H9 (cell line): ENCODE measurements at regions not wholly inside any gene's neighbourhood (a gene's known extent, or its start where the extent isn't known, plus 50 kb on each side); places are given as distances from the start of the nearest gene placed in this dataset.

Experiments used
- DNase-seq: peaks from one replicate; pipeline ENCODE4 v3.0.0-alpha.2; 2017
- H2AFZ ChIP-seq: one replicate; pipeline ENCODE4 v1.6.1; 2013; ENCODE audit warnings: mild to moderate bottlenecking, low read length, control low read depth, moderate library complexity
- H2AK5ac ChIP-seq: 2 replicates; pipeline ENCODE4 v1.6.1; 2013; ENCODE audit warnings: low read length, control low read depth, mixed read lengths; ENCODE audit not compliant: insufficient read length
- H2BK120ac ChIP-seq: one replicate; pipeline ENCODE4 v1.6.1; 2013; ENCODE audit warnings: low read depth, mild to moderate bottlenecking, low read length, control low read depth, inconsistent platforms; ENCODE audit not compliant: poor library complexity, severe bottlenecking
- H2BK12ac ChIP-seq: 2 replicates; pipeline ENCODE4 v1.6.1; 2013; ENCODE audit warnings: low read length, control low read depth, mixed read lengths, low read depth; ENCODE audit not compliant: insufficient read length
- H2BK15ac ChIP-seq: 2 replicates; pipeline ENCODE4 v1.6.1; 2013; ENCODE audit warnings: low read depth, low read length, control low read depth
- H2BK20ac ChIP-seq: one replicate; pipeline ENCODE4 v1.6.1; 2013; ENCODE audit warnings: low read depth, mild to moderate bottlenecking, low read length, control low read depth, inconsistent platforms; ENCODE audit not compliant: poor library complexity, severe bottlenecking
- H2BK5ac ChIP-seq: 2 replicates; pipeline ENCODE4 v1.6.1; 2013; ENCODE audit warnings: low read length, control low read depth, mixed read lengths; ENCODE audit not compliant: insufficient read length
- H3K14ac ChIP-seq: 2 replicates; pipeline ENCODE4 v1.6.1; 2013; ENCODE audit warnings: low read length, control low read depth; ENCODE audit not compliant: insufficient read depth
- H3K18ac ChIP-seq: 2 replicates; pipeline ENCODE4 v1.6.1; 2013; ENCODE audit warnings: low read depth, mild to moderate bottlenecking, mixed read lengths, low read length, control low read depth; ENCODE audit not compliant: insufficient read length
- H3K23ac ChIP-seq: 2 replicates; pipeline ENCODE4 v1.6.1; 2013; ENCODE audit warnings: low read length, control low read depth, mixed read lengths, low read depth; ENCODE audit not compliant: insufficient read length
- H3K23me2 ChIP-seq: 2 replicates; pipeline ENCODE4 v1.6.1; 2013; ENCODE audit warnings: low read depth, mild to moderate bottlenecking, mixed read lengths, low read length, control low read depth; ENCODE audit not compliant: insufficient read length, poor library complexity, severe bottlenecking
- H3K27ac ChIP-seq: 2 replicates; pipeline ENCODE4 v1.5.1; 2013; ENCODE audit warnings: low read length, control low read depth, mixed read lengths, low read depth; ENCODE audit not compliant: insufficient read length
- H3K27me3 ChIP-seq: 2 replicates; pipeline ENCODE4 v1.6.1; 2013; ENCODE audit warnings: low read length, control low read depth, inconsistent platforms; ENCODE audit not compliant: insufficient read depth
- H3K4ac ChIP-seq: 2 replicates; pipeline ENCODE4 v1.6.1; 2013; ENCODE audit warnings: low read depth, mild to moderate bottlenecking, control low read depth, inconsistent platforms, low read length, moderate library complexity
- H3K4me1 ChIP-seq: 2 replicates; pipeline ENCODE4 v1.6.1; 2013; ENCODE audit warnings: low read length, control low read depth, inconsistent platforms; ENCODE audit not compliant: insufficient read depth
- H3K4me2 ChIP-seq: 2 replicates; pipeline ENCODE4 v1.6.1; 2013; ENCODE audit warnings: low read length, control low read depth, mixed read lengths; ENCODE audit not compliant: insufficient read length, insufficient read depth
- H3K56ac ChIP-seq: 2 replicates; pipeline ENCODE4 v1.6.1; 2013; ENCODE audit warnings: low read depth, mild to moderate bottlenecking, mixed read lengths, low read length, control low read depth; ENCODE audit not compliant: insufficient read length
- H3K79me1 ChIP-seq: 2 replicates; pipeline ENCODE4 v1.6.1; 2013; ENCODE audit warnings: low read depth, mild to moderate bottlenecking, moderate library complexity, low read length, control low read depth, inconsistent platforms; ENCODE audit not compliant: insufficient read depth, poor library complexity, severe bottlenecking
- H3K79me2 ChIP-seq: 2 replicates; pipeline ENCODE4 v1.6.1; 2013; ENCODE audit warnings: low read length, control low read depth, inconsistent platforms; ENCODE audit not compliant: insufficient read depth
- H3K9ac ChIP-seq: 2 replicates; pipeline ENCODE4 v1.6.1; 2013; ENCODE audit warnings: low read length, control low read depth, mixed read lengths; ENCODE audit not compliant: insufficient read length; ENCODE audit errors: extremely low read depth
- H3K9me3 ChIP-seq: one replicate; pipeline ENCODE4 v1.6.1; 2013; ENCODE audit warnings: low read depth, low read length, inconsistent platforms; ENCODE audit not compliant: control insufficient read depth
- H3T11ph ChIP-seq: one replicate; pipeline ENCODE4 v1.6.1; 2013; ENCODE audit warnings: mild to moderate bottlenecking, low read length, control low read depth, inconsistent platforms
- H4K20me1 ChIP-seq: one replicate; pipeline ENCODE4 v1.6.1; 2013; ENCODE audit not compliant: control insufficient read depth, insufficient read length, insufficient read depth
- H4K5ac ChIP-seq: 2 replicates; pipeline ENCODE4 v1.6.1; 2013; ENCODE audit warnings: low read depth, mild to moderate bottlenecking, mixed read lengths, low read length, control low read depth; ENCODE audit not compliant: insufficient read length
- H4K8ac ChIP-seq: replicated peaks from 2 replicates; pipeline ENCODE4 v1.6.1; 2013; ENCODE audit warnings: low read length, control low read depth, mixed read lengths, low read depth; ENCODE audit not compliant: insufficient read length
- H4K91ac ChIP-seq: 2 replicates; pipeline ENCODE4 v1.6.1; 2013; ENCODE audit warnings: low read depth, mild to moderate bottlenecking, moderate library complexity, mixed read lengths, low read length, control low read depth; ENCODE audit not compliant: insufficient read length
- H3K27ac Mint-ChIP-seq, 3 experiments: 2 replicates in 2 of 3; 3 replicates in 1 of 3; pipeline ENCODE4 v1.8.0; 2020 to 2021; ENCODE audit warnings: mixed read lengths in 3 of 3, mild to moderate bottlenecking in 1 of 3, moderate library complexity in 1 of 3
- H3K27me3 Mint-ChIP-seq: 2 replicates; pipeline ENCODE4 v1.8.0; 2021; ENCODE audit warnings: low read depth, mild to moderate bottlenecking, moderate library complexity, mixed read lengths
- H3K36me3 Mint-ChIP-seq, 3 experiments: 2 replicates in 2 of 3; 3 replicates in 1 of 3; pipeline ENCODE4 v1.8.0; 2020 to 2021; ENCODE audit warnings: low read depth in 3 of 3, mixed read lengths in 3 of 3; ENCODE audit not compliant: insufficient read depth in 1 of 3
- H3K4me1 Mint-ChIP-seq, 2 experiments: 2 replicates each; pipeline ENCODE4 v1.8.0; 2020; ENCODE audit warnings: mixed read lengths in 2 of 2
- H3K4me3 Mint-ChIP-seq, 2 experiments: 2 replicates in 1 of 2; 3 replicates in 1 of 2; pipeline ENCODE4 v1.8.0; 2020 to 2021; ENCODE audit warnings: mild to moderate bottlenecking in 2 of 2, mixed read lengths in 2 of 2, moderate library complexity in 1 of 2
- H3K9me3 Mint-ChIP-seq, 2 experiments: 2 replicates in 1 of 2; 3 replicates in 1 of 2; pipeline ENCODE4 v1.8.0; 2020; ENCODE audit warnings: mild to moderate bottlenecking in 2 of 2, mixed read lengths in 2 of 2, moderate library complexity in 1 of 2
- WGBS: extraction: QIAGEN DNeasy Blood & Tissue Kit; methylation state at CpG from one replicate; pipeline ENCODE4 v1.1.7; 2013; ENCODE audit warnings: missing lambda C conversion rate, low lambda C conversion rate, mixed read lengths; ENCODE audit not compliant: insufficient read length; ENCODE audit errors: extremely low coverage; 5-methylcytosine and 5-hydroxymethylcytosine counted together
- TF ChIP-seq, protein P1 (sequence below): fragments of 200-600 bp; sonication (generic); conservative IDR thresholded peaks from 3 replicates; pipeline ENCODE4 v1.8.0; 2021; ENCODE audit warnings: antibody characterized with exemption, mild to moderate bottlenecking

DNA sequence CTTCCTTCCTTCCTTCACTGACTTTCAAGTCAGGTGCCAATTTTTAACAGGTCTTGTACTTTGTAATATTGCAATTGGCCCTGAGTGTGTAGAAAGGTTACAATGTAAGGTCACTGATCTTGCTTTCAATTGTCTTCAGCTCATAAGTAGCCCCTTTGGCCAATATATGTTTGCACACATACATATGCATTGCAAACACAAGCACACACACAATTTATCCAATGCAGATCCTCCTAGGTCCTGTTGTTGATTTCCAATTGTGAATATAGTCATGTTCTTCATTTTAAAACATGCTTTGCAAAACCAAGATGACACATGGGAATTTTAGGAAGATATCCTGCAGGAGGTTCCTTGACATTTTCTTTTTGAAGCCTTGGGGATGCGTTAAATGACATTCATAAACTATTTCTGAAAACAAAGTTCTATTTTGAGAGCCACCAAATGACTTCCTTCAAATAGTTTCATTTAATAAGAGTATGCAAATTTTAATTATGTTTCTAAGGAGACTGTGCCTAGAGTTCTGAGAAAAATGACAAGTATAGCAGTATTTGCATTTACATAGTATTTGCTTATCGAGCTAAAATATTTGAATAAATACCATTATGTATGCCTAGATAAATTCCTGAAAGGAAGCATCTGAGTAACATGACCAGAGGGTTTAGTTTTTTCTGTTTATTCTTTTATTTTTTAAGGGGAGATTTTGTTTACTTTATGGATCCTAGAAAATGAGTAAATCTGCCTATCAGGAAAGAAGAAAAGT, 117.1 kb upstream of the TMEFF2 start:
- no CpG with 5 or more reads among the region's 2 CpGs for WGBS
- no peak overlapping the region for H3K27ac Mint-ChIP-seq
- no peaks in the 10 kb centered on the region for H3K4me1 Mint-ChIP-seq
- Histone ChIP-seq H4K8ac (no peak overlapping the region), H3K27ac (no peak overlapping the region), H2BK120ac (no peak overlapping the region), H3K23ac (no peak overlapping the region), H3K23me2 (no peaks in the 10 kb centered on the region), H4K20me1 (no peaks in the 10 kb centered on the region), H3K4ac (no peak overlapping the region), H3K4me1 (no peaks in the 10 kb centered on the region), H3T11ph (no peak overlapping the region), H3K4me2 (no peak overlapping the region), H2BK20ac (no peak overlapping the region), H3K9ac (no peak overlapping the region), H2AK5ac (no peak overlapping the region), H3K27me3 (no peaks in the 10 kb centered on the region), H3K9me3 (no peaks in the 10 kb centered on the region), H4K91ac (no peak overlapping the region), H2BK5ac (no peak overlapping the region), H3K79me1 (no peaks in the 10 kb centered on the region), H3K14ac (no peak overlapping the region), H3K56ac (no peak overlapping the region), H3K18ac (no peak overlapping the region), H2BK12ac (no peak overlapping the region), H2BK15ac (no peak overlapping the region), H2AFZ (no peak overlapping the region), H4K5ac (no peak overlapping the region), H3K79me2 (no peaks in the 10 kb centered on the region)
- H3K36me3 Mint-ChIP-seq, result no peaks in the 10 kb centered on the region
- no peak for DNase-seq
- H3K9me3 Mint-ChIP-seq, result no peaks in the 10 kb centered on the region
- TF ChIP-seq, protein P1, sequence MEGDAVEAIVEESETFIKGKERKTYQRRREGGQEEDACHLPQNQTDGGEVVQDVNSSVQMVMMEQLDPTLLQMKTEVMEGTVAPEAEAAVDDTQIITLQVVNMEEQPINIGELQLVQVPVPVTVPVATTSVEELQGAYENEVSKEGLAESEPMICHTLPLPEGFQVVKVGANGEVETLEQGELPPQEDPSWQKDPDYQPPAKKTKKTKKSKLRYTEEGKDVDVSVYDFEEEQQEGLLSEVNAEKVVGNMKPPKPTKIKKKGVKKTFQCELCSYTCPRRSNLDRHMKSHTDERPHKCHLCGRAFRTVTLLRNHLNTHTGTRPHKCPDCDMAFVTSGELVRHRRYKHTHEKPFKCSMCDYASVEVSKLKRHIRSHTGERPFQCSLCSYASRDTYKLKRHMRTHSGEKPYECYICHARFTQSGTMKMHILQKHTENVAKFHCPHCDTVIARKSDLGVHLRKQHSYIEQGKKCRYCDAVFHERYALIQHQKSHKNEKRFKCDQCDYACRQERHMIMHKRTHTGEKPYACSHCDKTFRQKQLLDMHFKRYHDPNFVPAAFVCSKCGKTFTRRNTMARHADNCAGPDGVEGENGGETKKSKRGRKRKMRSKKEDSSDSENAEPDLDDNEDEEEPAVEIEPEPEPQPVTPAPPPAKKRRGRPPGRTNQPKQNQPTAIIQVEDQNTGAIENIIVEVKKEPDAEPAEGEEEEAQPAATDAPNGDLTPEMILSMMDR, result no peak
- no peaks in the 10 kb centered on the region for H3K27me3 Mint-ChIP-seq
- no peak overlapping the region for H3K4me3 Mint-ChIP-seq
